Osteoblast (primary cell): ENCODE measurements at regions not wholly inside any gene's neighbourhood (a gene's known extent, or its start where the extent isn't known, plus 50 kb on each side); places are given as distances from the start of the nearest gene placed in this dataset.

ENCODE experiments used
- DNase-seq: peaks from one replicate; pipeline ENCODE4 v3.0.0; 2011; ENCODE audit warnings: low spot score, mixed read lengths; ENCODE audit not compliant: insufficient read length; ENCODE audit errors: missing footprints
- H2AFZ ChIP-seq: 2 replicates; pipeline ENCODE4 v1.6.0; 2011; ENCODE audit warnings: mild to moderate bottlenecking, low read length
- H3K27ac ChIP-seq: 2 replicates; pipeline ENCODE4 v1.5.1; 2011; ENCODE audit warnings: mild to moderate bottlenecking, low read depth, low read length, moderate library complexity
- H3K27me3 ChIP-seq: 2 replicates; pipeline ENCODE4 v1.6.0; 2012; ENCODE audit warnings: mild to moderate bottlenecking, control low read depth, inconsistent platforms, low read length, moderate library complexity; ENCODE audit not compliant: insufficient read depth
- H3K36me3 ChIP-seq: 2 replicates; pipeline ENCODE4 v1.5.1; 2011; ENCODE audit warnings: mild to moderate bottlenecking, low read length, control low read depth, moderate library complexity; ENCODE audit not compliant: insufficient read depth
- H3K4me1 ChIP-seq: 2 replicates; pipeline ENCODE4 v1.5.1; 2011; ENCODE audit warnings: mild to moderate bottlenecking, low read length, control low read depth, moderate library complexity; ENCODE audit not compliant: insufficient read depth
- H3K4me2 ChIP-seq: 2 replicates; pipeline ENCODE4 v1.6.0; 2011; ENCODE audit warnings: mild to moderate bottlenecking, low read length; ENCODE audit not compliant: insufficient read depth
- H3K4me3 ChIP-seq: fragments of 200-600 bp; sonication (generic); 3 replicates; pipeline ENCODE4 v1.5.1; 2012; ENCODE audit warnings: mild to moderate bottlenecking, low read length, inconsistent platforms; ENCODE audit not compliant: insufficient read depth
- H3K79me2 ChIP-seq: 2 replicates; pipeline ENCODE4 v1.6.0; 2012; ENCODE audit warnings: mild to moderate bottlenecking, low read length, control low read depth, inconsistent platforms; ENCODE audit not compliant: insufficient read depth
- H3K9me3 ChIP-seq: 2 replicates; pipeline ENCODE4 v1.5.1; 2011; ENCODE audit warnings: low read depth, low read length, control low read depth
- H4K20me1 ChIP-seq: 2 replicates; pipeline ENCODE4 v1.6.0; 2012; ENCODE audit warnings: mild to moderate bottlenecking, low read length, control low read depth; ENCODE audit not compliant: insufficient read depth
- TF ChIP-seq, protein P1 (sequence below): IDR thresholded peaks from 2 replicates; pipeline ENCODE4 v1.5.1; 2011; ENCODE audit warnings: mild to moderate bottlenecking, low read depth, low read length, moderate library complexity; ENCODE audit errors: extremely low read depth

DNA sequence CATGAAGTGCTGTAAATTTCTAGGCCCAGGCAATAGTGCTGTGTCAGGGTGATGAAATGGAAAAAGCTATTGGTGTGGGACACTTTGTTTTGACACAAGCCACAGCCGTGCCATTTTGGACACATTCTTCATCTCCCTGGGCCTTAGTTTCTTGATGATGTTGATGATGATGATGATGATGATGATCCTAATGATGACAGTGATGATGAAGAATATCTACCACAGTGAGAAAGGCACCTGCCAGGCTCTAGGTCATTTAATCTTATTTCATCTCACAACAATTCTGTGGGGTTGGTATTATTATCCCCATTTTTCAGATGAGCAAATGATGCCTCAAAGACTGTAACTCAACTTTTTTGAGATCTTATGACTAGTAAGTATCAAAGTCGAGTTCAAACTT, 102.2 kb upstream of the STC2 start:
- Histone ChIP-seq H3K27ac (no peak overlapping the region), H3K4me3 (no peak overlapping the region), H2AFZ (no peak overlapping the region), H3K9me3 (no peaks in the 10 kb centered on the region), H4K20me1 (no peaks in the 10 kb centered on the region), H3K36me3 (no peaks in the 10 kb centered on the region), H3K79me2 (no peaks in the 10 kb centered on the region), H3K4me2 (no peak overlapping the region), H3K4me1 (peaks cover 11% of the 10 kb centered on the region), H3K27me3 (no peaks in the 10 kb centered on the region)
- TF ChIP-seq, protein P1, sequence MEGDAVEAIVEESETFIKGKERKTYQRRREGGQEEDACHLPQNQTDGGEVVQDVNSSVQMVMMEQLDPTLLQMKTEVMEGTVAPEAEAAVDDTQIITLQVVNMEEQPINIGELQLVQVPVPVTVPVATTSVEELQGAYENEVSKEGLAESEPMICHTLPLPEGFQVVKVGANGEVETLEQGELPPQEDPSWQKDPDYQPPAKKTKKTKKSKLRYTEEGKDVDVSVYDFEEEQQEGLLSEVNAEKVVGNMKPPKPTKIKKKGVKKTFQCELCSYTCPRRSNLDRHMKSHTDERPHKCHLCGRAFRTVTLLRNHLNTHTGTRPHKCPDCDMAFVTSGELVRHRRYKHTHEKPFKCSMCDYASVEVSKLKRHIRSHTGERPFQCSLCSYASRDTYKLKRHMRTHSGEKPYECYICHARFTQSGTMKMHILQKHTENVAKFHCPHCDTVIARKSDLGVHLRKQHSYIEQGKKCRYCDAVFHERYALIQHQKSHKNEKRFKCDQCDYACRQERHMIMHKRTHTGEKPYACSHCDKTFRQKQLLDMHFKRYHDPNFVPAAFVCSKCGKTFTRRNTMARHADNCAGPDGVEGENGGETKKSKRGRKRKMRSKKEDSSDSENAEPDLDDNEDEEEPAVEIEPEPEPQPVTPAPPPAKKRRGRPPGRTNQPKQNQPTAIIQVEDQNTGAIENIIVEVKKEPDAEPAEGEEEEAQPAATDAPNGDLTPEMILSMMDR = no peak
- DNase-seq = no peak

DNA sequence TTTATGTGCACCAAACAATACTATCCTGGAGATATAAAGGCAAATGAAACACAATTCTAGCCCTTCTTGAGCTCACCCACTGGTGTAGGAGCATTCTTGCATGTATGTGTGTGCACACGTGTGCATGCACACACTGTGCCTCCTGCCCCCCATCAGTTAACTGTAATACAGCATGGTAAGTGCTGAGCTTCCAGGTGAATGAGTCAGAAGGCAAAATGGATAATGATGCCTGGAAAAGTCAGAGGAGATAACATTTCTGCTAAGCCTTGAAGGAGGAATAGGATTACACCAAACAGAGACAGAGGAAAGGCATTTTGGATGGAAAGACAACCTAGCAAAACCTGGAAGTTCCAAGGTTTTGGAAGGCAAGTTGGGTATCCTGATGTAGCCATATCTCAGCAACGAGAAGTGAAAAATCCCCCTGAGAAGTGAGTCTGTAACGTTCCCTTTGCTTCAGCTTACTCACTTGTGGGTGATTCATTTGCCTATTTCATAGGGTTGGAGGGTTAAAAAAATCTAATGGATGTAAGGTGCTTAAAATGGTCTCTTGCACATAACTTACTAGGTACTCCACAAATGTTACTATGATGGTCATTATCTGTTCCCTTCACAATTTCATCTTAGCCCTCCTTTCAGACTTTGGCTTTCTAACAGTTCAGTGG, 101.4 kb upstream of the STC2 start:
- no peaks in the 10 kb centered on the region for H3K36me3 ChIP-seq
- no peaks in the 10 kb centered on the region for H3K79me2 ChIP-seq
- no peaks in the 10 kb centered on the region for H3K9me3 ChIP-seq
- peaks cover 11% of the 10 kb centered on the region for H3K4me1 ChIP-seq
- H3K27me3 ChIP-seq = no peaks in the 10 kb centered on the region
- peak overlapping the region; percentile 51 for H3K4me2 ChIP-seq
- peak overlapping the region; percentile 21 for H3K27ac ChIP-seq
- H3K4me3 ChIP-seq = no peak overlapping the region
- no peak for DNase-seq
- H4K20me1 ChIP-seq = no peaks in the 10 kb centered on the region
- TF ChIP-seq, protein P1 = no peak
- peak overlapping the region; percentile 53 for H2AFZ ChIP-seq

DNA sequence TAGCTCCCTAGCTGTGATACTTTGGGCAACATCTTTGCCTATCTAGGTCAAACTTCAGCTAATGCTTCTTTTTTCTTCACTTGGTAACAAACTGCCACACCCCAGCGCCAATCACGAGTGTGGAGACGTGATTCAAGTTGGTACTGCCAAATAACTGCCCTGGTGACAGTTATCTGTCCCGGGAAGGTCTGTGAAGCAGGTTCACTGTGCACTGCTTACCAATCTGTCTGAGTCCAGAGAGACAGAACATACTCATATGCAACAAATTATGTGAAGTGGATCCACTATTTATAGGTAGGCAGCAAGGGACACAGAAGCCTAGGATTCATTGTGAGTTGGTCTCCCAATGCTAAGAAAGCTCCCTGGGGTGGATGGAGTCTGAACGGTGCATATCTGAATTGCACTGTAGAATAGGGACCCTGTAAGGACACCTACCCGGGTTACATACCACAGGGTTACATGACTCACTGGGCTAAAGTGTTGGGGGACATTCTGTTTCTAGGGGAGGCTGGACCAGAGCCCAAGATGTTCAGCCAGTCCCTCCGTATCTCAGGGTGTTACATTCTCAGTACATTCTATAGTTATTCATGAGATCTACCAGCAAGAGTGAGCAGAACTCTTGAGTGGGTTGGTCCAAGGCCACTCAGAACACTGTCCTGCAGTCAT, 95.4 kb upstream of the STC2 start:
- H3K4me2 ChIP-seq = no peak overlapping the region
- H3K27ac ChIP-seq = no peak overlapping the region
- H3K9me3 ChIP-seq = peaks cover 2% of the 10 kb centered on the region
- no peaks in the 10 kb centered on the region for H3K27me3 ChIP-seq
- no peaks in the 10 kb centered on the region for H3K4me1 ChIP-seq
- H4K20me1 ChIP-seq = no peaks in the 10 kb centered on the region
- no peak for DNase-seq
- TF ChIP-seq, protein P1 = no peak
- no peak overlapping the region for H3K4me3 ChIP-seq
- no peaks in the 10 kb centered on the region for H3K36me3 ChIP-seq
- no peak overlapping the region for H2AFZ ChIP-seq
- no peaks in the 10 kb centered on the region for H3K79me2 ChIP-seq

DNA sequence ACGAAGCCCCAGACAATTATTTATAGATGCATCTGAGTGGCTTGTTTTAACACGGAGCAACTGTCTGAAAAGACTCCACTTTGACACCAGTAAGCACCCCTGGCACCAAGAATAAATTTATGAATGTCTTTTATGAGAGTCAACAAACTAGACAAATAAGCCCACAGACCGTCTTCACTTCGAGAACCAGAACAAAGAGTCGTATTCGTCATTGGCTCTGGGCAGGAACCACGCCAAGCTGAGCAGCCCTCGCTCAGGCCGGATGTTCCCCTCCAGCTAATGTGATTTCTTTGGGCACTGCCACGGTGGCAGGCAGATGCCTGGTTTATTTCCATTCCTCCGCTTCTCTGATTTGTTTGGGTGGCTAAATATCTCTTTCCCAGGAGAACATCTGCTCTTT, 91.9 kb upstream of the STC2 start:
- Histone ChIP-seq H3K27me3 (no peaks in the 10 kb centered on the region), H2AFZ (peak overlapping the region; percentile 88), H4K20me1 (no peaks in the 10 kb centered on the region), H3K9me3 (peaks cover 2% of the 10 kb centered on the region), H3K4me1 (no peaks in the 10 kb centered on the region), H3K79me2 (no peaks in the 10 kb centered on the region), H3K36me3 (no peaks in the 10 kb centered on the region), H3K4me2 (no peak overlapping the region), H3K27ac (peak overlapping the region; percentile 39), H3K4me3 (no peak overlapping the region)
- TF ChIP-seq, protein P1 = no peak
- peak; percentile 86 for DNase-seq
